Neural crest cell (in vitro differentiated cells): ENCODE measurements at regions not wholly inside any gene's neighbourhood (a gene's known extent, or its start where the extent isn't known, plus 50 kb on each side); places are given as distances from the start of the nearest gene placed in this dataset.

ENCODE experiments used
- DNase-seq: peaks from one replicate; pipeline ENCODE4 v3.0.0; 2021; ENCODE audit warnings: low read depth, mixed read lengths, low spot score
- H3K27ac Mint-ChIP-seq: one replicate; pipeline ENCODE4 v1.8.0; 2021; ENCODE audit warnings: mild to moderate bottlenecking, mixed read lengths; ENCODE audit not compliant: unreplicated experiment
- H3K27me3 Mint-ChIP-seq: 2 replicates; pipeline ENCODE4 v1.8.0; 2021; ENCODE audit warnings: low read depth, mild to moderate bottlenecking, mixed read lengths
- H3K36me3 Mint-ChIP-seq: 2 replicates; pipeline ENCODE4 v1.8.0; 2021; ENCODE audit warnings: low read depth, mild to moderate bottlenecking, mixed read lengths
- H3K4me1 Mint-ChIP-seq: 2 replicates; pipeline ENCODE4 v1.8.0; 2021; ENCODE audit warnings: mixed read lengths
- H3K4me3 Mint-ChIP-seq: one replicate; pipeline ENCODE4 v1.8.0; 2021; ENCODE audit warnings: mild to moderate bottlenecking, mixed read lengths
- H3K9me3 Mint-ChIP-seq: 2 replicates; pipeline ENCODE4 v1.8.0; 2021; ENCODE audit warnings: mixed read lengths
- CTCF ChIP-seq: fragments of 200-600 bp; sonication (generic); conservative IDR thresholded peaks from 2 replicates; pipeline ENCODE4 v1.5.0; 2021; ENCODE audit warnings: antibody characterized with exemption, mild to moderate bottlenecking

GRCh38 chr13:105611424-105611823 lies 924.0 kb downstream of the EFNB2 start:
- Mint-ChIP-seq H3K4me3 (no peak overlapping the region), H3K27ac (no peak overlapping the region), H3K9me3 (no peaks in the 10 kb centered on the region), H3K36me3 (no peaks in the 10 kb centered on the region), H3K27me3 (no peaks in the 10 kb centered on the region), H3K4me1 (peaks cover 7% of the 10 kb centered on the region)
- no peak for TF ChIP-seq CTCF
- no peak for DNase-seq

GRCh38 chr13:105608104-105608503 lies 927.4 kb downstream of the EFNB2 start:
- H3K9me3 Mint-ChIP-seq: no peaks in the 10 kb centered on the region
- no peak for DNase-seq

GRCh38 chr13:105607426-105607825 lies 928.0 kb downstream of the EFNB2 start:
- DNase-seq: no peak
- no peak overlapping the region for H3K4me3 Mint-ChIP-seq
- H3K4me1 Mint-ChIP-seq: peaks cover 7% of the 10 kb centered on the region
- no peak overlapping the region for H3K27ac Mint-ChIP-seq
- H3K36me3 Mint-ChIP-seq: no peaks in the 10 kb centered on the region
- no peaks in the 10 kb centered on the region for H3K9me3 Mint-ChIP-seq
- no peaks in the 10 kb centered on the region for H3K27me3 Mint-ChIP-seq
- TF ChIP-seq CTCF: no peak

More at GRCh38 chr13:105608104-105608503, 927.4 kb downstream of the EFNB2 start:
- H3K4me1 Mint-ChIP-seq: peaks cover 7% of the 10 kb centered on the region
- no peaks in the 10 kb centered on the region for H3K27me3 Mint-ChIP-seq
- H3K36me3 Mint-ChIP-seq: no peaks in the 10 kb centered on the region
- no peak for TF ChIP-seq CTCF
- no peak overlapping the region for H3K4me3 Mint-ChIP-seq
- no peak overlapping the region for H3K27ac Mint-ChIP-seq

- H3K9me3 Mint-ChIP-seq: no peaks in the 10 kb centered on the region
- no peak for TF ChIP-seq CTCF
- no peak overlapping the region for H3K4me3 Mint-ChIP-seq
- no peak overlapping the region for H3K27ac Mint-ChIP-seq
- H3K4me1 Mint-ChIP-seq: peaks cover 7% of the 10 kb centered on the region
- no peaks in the 10 kb centered on the region for H3K27me3 Mint-ChIP-seq
- no peak for DNase-seq
- H3K36me3 Mint-ChIP-seq: no peaks in the 10 kb centered on the region
These were observed 928.4 kb downstream of the EFNB2 start for GRCh38 chr13:105607016-105607415.

- H3K27me3 Mint-ChIP-seq: no peaks in the 10 kb centered on the region
- H3K36me3 Mint-ChIP-seq: peaks cover 2% of the 10 kb centered on the region
- no peaks in the 10 kb centered on the region for H3K4me1 Mint-ChIP-seq
- no peak for TF ChIP-seq CTCF
- no peak for DNase-seq
- no peak overlapping the region for H3K27ac Mint-ChIP-seq
- peaks cover 6% of the 10 kb centered on the region for H3K9me3 Mint-ChIP-seq
- H3K4me3 Mint-ChIP-seq: no peak overlapping the region
These were observed 932.3 kb downstream of the EFNB2 start for GRCh38 chr13:105602956-105603670.
